Thyroid gland (tissue), 4 donors: ENCODE measurements at regions not wholly inside any gene's neighbourhood (a gene's known extent, or its start where the extent isn't known, plus 50 kb on each side); places are given as distances from the start of the nearest gene placed in this dataset.

Experiments
- DNase-seq, 2 donors: peaks; one replicate each; pipeline ENCODE4 v3.0.0-alpha.2; 2019
- H3K27ac ChIP-seq, 3 donors: fragments of 200-600 bp; sonication (generic); 1 replicate in 2 of 3; 2 replicates in 1 of 3; pipeline ENCODE4 v1.5.1; 2016 to 2019; ENCODE audit warnings: mild to moderate bottlenecking in 1 of 3, moderate library complexity in 1 of 3
- H3K27me3 ChIP-seq: fragments of 200-600 bp; sonication (generic); one replicate; pipeline ENCODE4 v1.5.1; 2019
- H3K36me3 ChIP-seq, 2 donors: fragments of 200-600 bp; sonication (generic); one replicate each; pipeline ENCODE4 v1.5.1; 2016 to 2019
- H3K4me1 ChIP-seq, 2 donors: fragments of 200-600 bp; sonication (generic); one replicate each; pipeline ENCODE4 v1.5.1; 2017 to 2019
- H3K4me3 ChIP-seq, 3 donors: fragments of 200-600 bp; sonication (generic); replicated peaks in 1 of 3; 1 replicate in 2 of 3; 2 replicates in 1 of 3; pipeline ENCODE4 v1.5.1; 2016; ENCODE audit warnings: mild to moderate bottlenecking in 1 of 3
- H3K9me3 ChIP-seq: fragments of 200-600 bp; sonication (generic); one replicate; pipeline ENCODE4 v1.5.1; 2017
- CTCF ChIP-seq, 6 experiments: fragments of 200-600 bp in 3 of 6; fragments of 450-650 bp in 3 of 6; sonication (generic) in 3 of 6; IDR thresholded peaks; one replicate each; pipeline ENCODE4 v1.5.1; 2016 to 2019; ENCODE audit warnings: antibody characterized with exemption in 6 of 6, mild to moderate bottlenecking in 2 of 6, inconsistent platforms in 1 of 6, moderate library complexity in 1 of 6
- POLR2A ChIP-seq, 2 donors: fragments of 450-650 bp; IDR thresholded peaks; one replicate each; pipeline ENCODE4 v1.6.1; 2017; ENCODE audit warnings: antibody characterized with exemption in 2 of 2, mild to moderate bottlenecking in 2 of 2, moderate library complexity in 1 of 2
- whole genome bisulfite sequencing, 2 donors: methylation state at CpG; one replicate each; pipeline ENCODE4 v1.1.5; 2017; 5-methylcytosine and 5-hydroxymethylcytosine counted together
- intact Hi-C: fragments of 100-400 bp; cut with DNase I; formaldehyde crosslinking; loops from one replicate; pipeline ENCODE4 v1.15.1; 2023

GRCh38 chr6:114428341-114428740 lies 85.5 kb upstream of the HS3ST5 start:
- 68 to 81% methylated on average over 2 of the region's 2 CpGs for WGBS, 2 donors
- intact Hi-C loops = no loop called here
- no peak for TF ChIP-seq CTCF (IDR thresholded peaks at IDR 0.05)
- TF ChIP-seq POLR2A (IDR thresholded peaks at IDR 0.05) = no peak
- no peaks in the 10 kb centered on the region for H3K36me3 ChIP-seq
- no peak for DNase-seq
- no peaks in the 10 kb centered on the region for H3K27me3 ChIP-seq
- H3K4me3 ChIP-seq = no peak overlapping the region
- H3K4me1 ChIP-seq = peaks cover 6 to 7% of the 10 kb centered on the region in 2 donors
- H3K9me3 ChIP-seq = no peaks in the 10 kb centered on the region
- no peak overlapping the region for H3K27ac ChIP-seq

- intact Hi-C loops = no loop called here
- Histone ChIP-seq H3K4me1 (no peaks in the 10 kb centered on the region), H3K27ac (no peak overlapping the region), H3K36me3 (no peaks in the 10 kb centered on the region), H3K27me3 (no peaks in the 10 kb centered on the region), H3K4me3 (no peak overlapping the region), H3K9me3 (no peaks in the 10 kb centered on the region)
- no peak for TF ChIP-seq POLR2A (IDR thresholded peaks at IDR 0.05)
- no peak for DNase-seq
Observed at GRCh38 chr6:114421199-114421598, 78.4 kb upstream of the HS3ST5 start.

- intact Hi-C loops = no loop called here
- no peaks in the 10 kb centered on the region for H3K4me1 ChIP-seq
- no peak overlapping the region for H3K27ac ChIP-seq
- H3K36me3 ChIP-seq = no peaks in the 10 kb centered on the region
- DNase-seq = no peak
- H3K9me3 ChIP-seq = no peaks in the 10 kb centered on the region
- H3K4me3 ChIP-seq = no peak overlapping the region
- no peak for TF ChIP-seq POLR2A (IDR thresholded peaks at IDR 0.05)
- TF ChIP-seq CTCF (IDR thresholded peaks at IDR 0.05) = no peak
- 68 to 79% methylated on average over 2 of the region's 2 CpGs for WGBS, 2 donors
- no peaks in the 10 kb centered on the region for H3K27me3 ChIP-seq
Observed at GRCh38 chr6:114419175-114419574, 76.4 kb upstream of the HS3ST5 start.

GRCh38 chr6:114418304-114418972 lies 75.6 kb upstream of the HS3ST5 start:
- Histone ChIP-seq H3K27me3 (no peaks in the 10 kb centered on the region), H3K4me3 (no peak overlapping the region), H3K36me3 (no peaks in the 10 kb centered on the region), H3K9me3 (no peaks in the 10 kb centered on the region), H3K27ac (no peak overlapping the region), H3K4me1 (no peaks in the 10 kb centered on the region)
- intact Hi-C loops = no loop called here
- DNase-seq = no peak
- 90 to 92% methylated on average over 5 of the region's 5 CpGs for WGBS, 2 donors
- no peak for TF ChIP-seq CTCF (IDR thresholded peaks at IDR 0.05)

GRCh38 chr6:114407426-114408035 lies 64.7 kb upstream of the HS3ST5 start:
- 82 to 92% methylated on average over 6 of the region's 6 CpGs for WGBS, 2 donors
- no peaks in the 10 kb centered on the region for H3K27me3 ChIP-seq
- H3K4me3 ChIP-seq = no peak overlapping the region
- no peaks in the 10 kb centered on the region for H3K9me3 ChIP-seq
- H3K36me3 ChIP-seq = no peaks in the 10 kb centered on the region
- no peak for DNase-seq
- H3K27ac ChIP-seq = no peak overlapping the region
- intact Hi-C loops = no loop called here
- no peaks in the 10 kb centered on the region for H3K4me1 ChIP-seq
- TF ChIP-seq CTCF (IDR thresholded peaks at IDR 0.05) = no peak
- no peak for TF ChIP-seq POLR2A (IDR thresholded peaks at IDR 0.05)
